HG03135 (cell line): ENCODE measurements at regions not wholly inside any gene's neighbourhood (a gene's known extent, or its start where the extent isn't known, plus 50 kb on each side); places are given as distances from the start of the nearest gene placed in this dataset.
"Not testable (repeated sequence)": the region's sequence is repeated elsewhere in the genome, so short reads cannot be mapped to it uniquely, and the experiment has no call there.

Experiments
- ATAC-seq: cut with Tn5 transposase; IDR thresholded peaks from one replicate; pipeline ENCODE4 v1.9.1; 2021; ENCODE audit warnings: mild to moderate bottlenecking, moderate library complexity; ENCODE audit not compliant: unreplicated experiment

GRCh38 chr4:12712648-12713339, 771.3 kb downstream of the RAB28 start:
- no peak for ATAC-seq

DNA sequence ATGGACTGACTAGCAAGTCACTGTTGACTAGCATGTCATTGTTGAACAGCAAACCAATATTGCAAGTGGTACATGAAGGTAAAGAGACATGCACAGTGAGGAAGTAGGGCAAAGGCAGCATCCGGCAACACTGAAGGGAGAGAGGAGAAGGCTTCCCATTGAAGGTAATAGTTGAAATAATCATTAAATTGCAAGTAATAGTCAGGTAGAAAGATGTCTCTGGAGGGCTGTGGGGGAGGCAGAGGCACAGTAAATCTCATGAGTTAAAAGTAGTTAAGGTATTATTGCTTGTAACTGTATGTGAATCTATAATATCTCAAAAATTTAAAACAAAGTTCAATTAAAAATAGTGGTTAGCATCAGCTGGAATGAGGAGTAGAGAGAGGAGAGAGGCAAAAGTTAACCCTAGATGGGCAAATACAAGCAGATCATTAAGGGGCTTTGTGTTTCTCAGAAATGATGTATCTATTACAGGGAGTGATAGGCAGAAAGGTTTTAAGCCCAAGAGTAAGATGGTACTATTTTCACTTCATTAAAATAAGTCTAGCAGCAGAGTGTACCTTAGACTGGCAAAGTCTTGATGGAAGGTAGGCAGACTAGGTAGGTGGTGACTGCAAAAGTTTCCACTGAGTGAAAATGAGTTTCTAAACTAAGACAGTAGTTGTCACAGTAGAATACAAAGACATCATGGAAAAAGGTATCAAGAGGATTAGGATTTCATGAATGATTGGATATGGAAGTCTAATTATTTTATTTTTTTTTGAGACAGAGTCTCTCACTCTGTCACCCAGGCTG, 776.6 kb downstream of the RAB28 start:
- no peak for ATAC-seq

DNA sequence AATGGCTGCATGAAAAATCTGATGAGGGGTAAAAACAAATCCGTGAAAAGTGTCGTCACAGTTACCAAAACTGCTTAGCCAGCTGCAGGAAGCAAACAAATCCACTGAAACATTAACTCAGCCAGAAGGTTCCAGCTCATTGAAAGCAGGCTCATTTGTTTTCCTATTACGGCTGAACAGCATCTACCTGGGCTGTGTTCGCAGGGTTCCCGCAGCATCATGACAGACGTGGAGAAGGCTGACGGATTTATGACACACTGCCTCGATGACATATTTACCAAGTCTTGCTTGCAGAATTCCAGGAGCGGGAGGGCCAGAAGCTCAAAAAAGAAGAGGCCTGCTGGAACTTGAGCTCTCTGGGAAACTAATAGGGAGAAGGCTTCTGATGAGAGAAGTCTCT, 781.1 kb downstream of the RAB28 start:
- ATAC-seq, result no peak

DNA sequence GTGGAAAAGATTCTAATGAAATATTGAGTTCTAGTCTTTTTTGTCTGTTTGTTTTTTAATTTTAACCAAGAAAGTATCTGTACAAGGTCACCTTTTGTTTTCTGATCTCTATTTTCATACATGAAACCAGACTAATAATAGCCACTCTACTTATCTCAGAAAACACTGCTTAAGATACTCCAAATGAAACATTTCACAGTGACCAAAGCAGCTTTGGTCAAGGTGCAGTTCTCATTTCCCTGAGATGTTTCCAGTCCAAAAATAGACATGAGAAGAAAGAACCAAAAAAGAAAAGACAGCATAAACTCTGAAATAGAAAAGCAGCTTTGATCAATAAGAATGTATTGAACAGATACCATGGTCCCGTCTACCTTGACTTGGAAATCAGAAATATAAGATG, 782.8 kb downstream of the RAB28 start:
- no peak for ATAC-seq

- ATAC-seq, result no peak
These were observed 786.2 kb downstream of the RAB28 start for GRCh38 chr4:12697970-12698369.

DNA sequence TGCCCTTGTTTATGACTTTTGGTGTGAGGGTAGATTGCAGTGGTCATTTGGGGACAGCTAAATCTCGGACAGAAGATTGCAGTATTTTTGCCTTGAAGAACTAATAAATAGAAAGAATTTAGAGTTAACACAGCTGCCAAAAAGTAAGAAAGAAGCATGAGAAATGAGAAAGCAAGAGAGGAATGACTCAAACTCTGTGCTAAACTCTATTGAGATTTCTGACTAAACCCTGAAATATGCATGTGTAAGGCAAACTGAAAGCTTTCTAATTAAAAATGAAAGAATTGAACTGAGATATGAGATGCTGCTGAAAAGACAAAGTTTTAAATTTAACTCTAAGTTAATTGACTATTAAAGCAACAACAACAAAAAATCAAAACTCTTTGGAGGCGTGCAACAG, 791.3 kb downstream of the RAB28 start:
- ATAC-seq, result no peak

- ATAC-seq, result no peak
These were observed 793.0 kb downstream of the RAB28 start for GRCh38 chr4:12691168-12691567.

- no peak for ATAC-seq
These were observed 794.7 kb downstream of the RAB28 start for GRCh38 chr4:12689457-12689856.

DNA sequence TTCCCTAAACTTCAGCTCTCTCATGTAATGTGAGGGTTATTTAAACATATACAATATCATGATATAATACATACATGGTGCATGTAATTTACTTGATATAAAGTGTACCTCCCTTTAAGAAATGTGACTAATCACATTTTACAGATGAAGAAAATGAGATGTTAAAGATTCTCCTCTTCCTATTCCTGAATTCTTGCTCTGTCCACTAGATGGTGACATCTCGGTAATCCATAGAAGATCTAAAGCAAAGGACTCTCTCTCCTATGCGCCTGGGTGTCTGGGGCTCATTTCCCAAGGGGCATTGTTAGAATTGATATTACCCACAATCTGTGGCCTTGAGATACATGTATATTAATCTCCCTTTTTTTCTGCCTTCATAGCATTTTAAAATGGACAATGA, 804.9 kb downstream of the RAB28 start:
- no peak for ATAC-seq

- no peak for ATAC-seq
These were observed 810.0 kb downstream of the RAB28 start for GRCh38 chr4:12674184-12674583.

DNA sequence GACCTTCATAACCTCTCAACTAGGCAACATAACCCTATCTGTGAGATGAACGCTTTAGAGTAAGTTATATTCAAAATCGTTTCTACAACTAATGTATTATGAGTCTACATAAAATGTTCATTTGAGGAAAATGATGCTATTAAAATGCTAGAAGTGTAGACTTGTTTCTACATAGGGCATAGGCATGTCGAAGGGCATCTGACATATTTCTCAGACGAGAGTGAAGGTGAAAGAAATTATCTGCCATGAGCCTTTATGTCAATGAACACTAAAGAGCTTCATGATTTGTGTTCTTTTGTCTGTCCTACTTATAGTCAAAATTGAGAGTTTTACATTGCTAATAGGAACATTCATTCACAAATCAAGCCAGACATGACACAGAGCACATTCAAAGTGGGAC, 811.8 kb downstream of the RAB28 start:
- ATAC-seq, result no peak

GRCh38 chr4:12658146-12658545, 826.0 kb downstream of the RAB28 start:
- ATAC-seq, result no peak

- no peak for ATAC-seq
These were observed 832.3 kb downstream of the RAB28 start for GRCh38 chr4:12651876-12652275.

GRCh38 chr4:12645732-12646131, 838.4 kb downstream of the RAB28 start:
- ATAC-seq, result no peak

- ATAC-seq, result no peak
These were observed 839.9 kb downstream of the RAB28 start for GRCh38 chr4:12644261-12644660.

GRCh38 chr4:12636191-12636590, 847.9 kb downstream of the RAB28 start:
- ATAC-seq, result no peak

GRCh38 chr4:12635629-12636028, 848.5 kb downstream of the RAB28 start:
- ATAC-seq, result no peak

DNA sequence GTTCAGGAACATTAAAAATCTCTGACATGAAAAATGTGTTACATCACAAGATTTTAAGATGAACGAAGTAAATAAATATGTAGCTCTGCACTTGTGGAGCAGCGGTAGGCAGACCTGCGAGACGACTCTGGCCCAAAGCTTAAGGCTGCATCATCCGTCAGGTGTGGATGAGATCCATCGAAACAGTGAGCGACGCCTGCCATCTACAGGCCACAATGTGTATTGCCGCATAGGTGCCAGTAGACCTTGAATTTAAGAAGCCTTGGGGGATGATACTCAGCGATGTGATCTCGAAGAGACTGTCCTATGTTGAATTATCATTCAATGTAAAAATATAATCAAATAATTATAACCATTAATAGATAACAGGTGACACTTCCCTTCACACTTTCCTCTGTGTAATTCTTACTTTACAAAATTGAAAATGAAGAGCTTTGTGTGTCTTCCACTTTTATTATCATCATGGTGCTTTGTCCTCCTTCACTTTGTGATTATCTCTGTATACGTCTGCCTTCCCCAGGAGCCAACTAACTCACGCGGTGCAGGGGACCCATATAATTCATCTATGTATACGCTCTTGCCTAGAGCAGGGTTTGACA, 851.0 kb downstream of the RAB28 start:
- peak; percentile 97 for ATAC-seq

DNA sequence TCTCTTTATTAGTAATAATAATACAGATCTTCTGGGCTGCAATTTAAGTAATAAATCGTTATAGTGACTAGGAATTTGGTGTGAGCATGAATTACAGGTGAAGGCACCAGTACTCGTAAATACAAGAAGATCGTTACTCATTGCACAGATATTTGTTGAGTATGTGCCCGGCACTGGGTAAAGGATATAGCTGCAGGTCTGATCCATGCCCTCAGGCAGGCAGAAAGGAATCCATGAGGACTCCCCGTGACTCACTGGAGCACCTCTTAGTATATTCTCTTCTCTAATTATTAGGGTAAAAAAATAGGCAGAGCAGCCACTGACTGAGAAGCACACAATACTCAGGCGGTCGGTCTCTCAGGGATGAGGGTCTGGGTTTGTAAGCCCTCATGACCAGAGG, 868.3 kb downstream of the RAB28 start:
- no peak for ATAC-seq

- ATAC-seq, result no peak
These were observed 871.3 kb downstream of the RAB28 start for GRCh38 chr4:12612876-12613275.

DNA sequence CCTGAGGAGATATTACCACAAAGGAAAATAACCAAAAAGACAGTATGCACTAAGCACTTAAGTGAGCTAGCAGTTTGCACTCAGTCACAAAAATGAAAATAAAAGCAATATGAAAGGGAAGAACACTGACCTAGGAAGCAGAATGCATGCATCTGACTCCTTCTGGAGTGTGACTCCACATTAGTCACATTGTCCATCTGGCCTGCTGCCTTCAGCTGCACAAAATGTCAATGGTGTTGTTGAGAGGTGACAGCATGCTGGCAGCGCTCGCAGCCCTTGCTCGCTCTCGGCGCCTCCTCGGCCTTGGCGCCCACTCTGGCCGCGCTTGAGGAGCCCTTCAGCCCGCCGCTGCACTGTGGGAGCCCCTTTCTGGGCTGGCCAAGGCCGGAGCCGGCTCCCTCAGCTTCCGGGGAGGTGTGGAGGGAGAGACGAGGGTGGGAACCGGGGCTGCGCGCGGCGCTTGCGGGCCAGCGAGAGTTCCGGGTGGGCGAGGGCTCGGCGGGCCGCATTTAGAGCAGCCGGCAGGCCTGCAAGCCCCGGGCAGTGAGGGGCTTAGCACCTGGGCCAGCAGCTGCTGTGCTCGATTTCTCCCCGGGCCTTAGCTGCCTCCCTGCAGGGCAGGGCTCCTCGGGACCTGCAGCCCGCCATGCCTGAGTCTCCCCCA, 874.8 kb downstream of the RAB28 start:
- not testable (repeated sequence) for ATAC-seq

- no peak for ATAC-seq
These were observed 888.2 kb downstream of the RAB28 start for GRCh38 chr4:12595986-12596385.
